Upper lobe of left lung (tissue), 6 donors: ENCODE measurements at regions not wholly inside any gene's neighbourhood (a gene's known extent, or its start where the extent isn't known, plus 50 kb on each side); places are given as distances from the start of the nearest gene placed in this dataset.
A peak's percentile ranks its signal among the peaks of the same experiment; 100 is the strongest.

Source experiments
- ATAC-seq, 2 donors: fragments of 200-7000 bp; cut with Tn5 transposase; one replicate each; pipeline ENCODE4 v1.9.1; 2022; ENCODE audit warnings: mild to moderate bottlenecking in 2 of 2, moderate library complexity in 2 of 2; ENCODE audit not compliant: low FRiP score in 2 of 2
- DNase-seq, 2 donors: peaks; one replicate each; pipeline ENCODE4 v3.0.0-alpha.2; 2019 to 2020
- H3K27ac ChIP-seq, 4 donors: fragments of 200-600 bp; sonication (generic); one replicate each; pipeline ENCODE4 v1.5.1; 2016 to 2019
- H3K27me3 ChIP-seq, 4 donors: fragments of 200-600 bp; sonication (generic); one replicate each; pipeline ENCODE4 v1.5.1; 2017 to 2019
- H3K36me3 ChIP-seq, 4 donors: fragments of 200-600 bp; sonication (generic); one replicate each; pipeline ENCODE4 v1.5.1; 2016 to 2019
- H3K4me1 ChIP-seq, 4 donors: fragments of 200-600 bp; sonication (generic); one replicate each; pipeline ENCODE4 v1.5.1; 2018 to 2019
- H3K4me3 ChIP-seq, 4 donors: fragments of 200-600 bp; sonication (generic); one replicate each; pipeline ENCODE4 v1.5.1; 2017 to 2019; ENCODE audit warnings: mild to moderate bottlenecking in 2 of 4, moderate library complexity in 1 of 4
- H3K9me3 ChIP-seq, 4 donors: fragments of 200-600 bp; sonication (generic); one replicate each; pipeline ENCODE4 v1.5.1; 2018 to 2019
- CTCF ChIP-seq, 6 experiments: fragments of 450-650 bp in 4 of 6; fragments of 200-600 bp in 2 of 6; sonication (generic) in 2 of 6; IDR thresholded peaks; one replicate each; pipeline ENCODE4 v1.5.1; 2016 to 2019; ENCODE audit warnings: antibody characterized with exemption in 6 of 6
- EP300 ChIP-seq, 4 donors: sonication (generic); formaldehyde crosslinking; IDR thresholded peaks; one replicate each; pipeline ENCODE4 v1.5.1; 2017; ENCODE audit warnings: antibody characterized with exemption in 4 of 4, control low read depth in 2 of 4
- POLR2A ChIP-seq, 4 donors: fragments of 450-650 bp; IDR thresholded peaks; one replicate each; pipeline ENCODE4 v1.5.1; 2016 to 2017; ENCODE audit warnings: antibody characterized with exemption in 4 of 4, mild to moderate bottlenecking in 2 of 4
- POLR2AphosphoS5 ChIP-seq, 2 donors: sonication (generic); formaldehyde crosslinking; IDR thresholded peaks; one replicate each; pipeline ENCODE4 v1.5.1; 2017; ENCODE audit warnings: antibody characterized with exemption in 2 of 2
- WGBS, 2 donors: methylation state at CpG; one replicate each; pipeline ENCODE4 v1.1.5; 2017 to 2018; 5-methylcytosine and 5-hydroxymethylcytosine counted together
- donor health status: DM: no; HTN: no; CAD: no; lungs with moderate emphysema.
- donor health status: DM: no; HTN: yes; CAD: no; lungs with severe emphysema.

GRCh38 chr14:31921721-31922120 is 155.4 kb upstream of the ARHGAP5 start:
- Histone ChIP-seq H3K36me3 (no peaks in the 10 kb centered on the region), H3K27me3 (no peaks in the 10 kb centered on the region), H3K4me1 (peaks cover 0 to 2% (median 1%) of the 10 kb centered on the region in 4 donors), H3K9me3 (no peaks in the 10 kb centered on the region), H3K27ac (no peak overlapping the region), H3K4me3 (no peak overlapping the region)
- 92 to 94% methylated on average over 5 of the region's 5 CpGs for WGBS, 2 donors
- no peak for DNase-seq
- no peak for TF ChIP-seq EP300 (IDR thresholded peaks at IDR 0.05)
- TF ChIP-seq POLR2AphosphoS5 (IDR thresholded peaks at IDR 0.05) = no peak
- TF ChIP-seq CTCF (IDR thresholded peaks at IDR 0.05) = no peak
- no peak for TF ChIP-seq POLR2A (IDR thresholded peaks at IDR 0.05)
- no peak for ATAC-seq

- ATAC-seq (peak in 1 of 2 donors; percentile 53), DNase-seq (no peak)
- Histone ChIP-seq H3K27me3 (no peaks in the 10 kb centered on the region), H3K4me3 (no peak overlapping the region), H3K36me3 (no peaks in the 10 kb centered on the region), H3K4me1 (peaks cover 9 to 14% (median 13%) of the 10 kb centered on the region in 4 donors), H3K9me3 (no peaks in the 10 kb centered on the region), H3K27ac (peak overlapping the region; percentile 27 to 73 (median 38))
- TF ChIP-seq EP300 (IDR thresholded peaks at IDR 0.05) (no peak), CTCF (IDR thresholded peaks at IDR 0.05) (peak in 5 of 6 experiments; percentile 26 to 58 (median 45)), POLR2AphosphoS5 (IDR thresholded peaks at IDR 0.05) (no peak), POLR2A (IDR thresholded peaks at IDR 0.05) (no peak)
- 38 to 42% methylated on average over 1 of the region's 1 CpG for WGBS, 2 donors
These were observed 151.0 kb upstream of the ARHGAP5 start for GRCh38 chr14:31926123-31926522.

- Histone ChIP-seq H3K9me3 (no peaks in the 10 kb centered on the region), H3K27me3 (no peaks in the 10 kb centered on the region), H3K4me1 (peaks cover 9 to 14% (median 13%) of the 10 kb centered on the region in 4 donors), H3K36me3 (no peaks in the 10 kb centered on the region), H3K4me3 (no peak overlapping the region), H3K27ac (peak overlapping the region; percentile 27 to 73 (median 50))
- peak in 1 of 2 donors; percentile 20 for ATAC-seq
- 43 to 59% methylated on average over 6 of the region's 6 CpGs for WGBS, 2 donors
- peak in 1 of 2 donors; percentile 12 for DNase-seq
- TF ChIP-seq CTCF (IDR thresholded peaks at IDR 0.05) (no peak), EP300 (IDR thresholded peaks at IDR 0.05) (no peak), POLR2A (IDR thresholded peaks at IDR 0.05) (no peak), POLR2AphosphoS5 (IDR thresholded peaks at IDR 0.05) (no peak)
These were observed 150.3 kb upstream of the ARHGAP5 start for GRCh38 chr14:31926652-31927347.

- Histone ChIP-seq H3K27me3 (no peaks in the 10 kb centered on the region), H3K36me3 (no peaks in the 10 kb centered on the region), H3K27ac (peak overlapping the region; percentile 26 to 73 (median 50)), H3K4me3 (no peak overlapping the region), H3K9me3 (no peaks in the 10 kb centered on the region), H3K4me1 (peaks cover 9 to 14% (median 13%) of the 10 kb centered on the region in 4 donors)
- no peak for DNase-seq
- WGBS, 2 donors = 33 to 42% methylated on average over 6 of the region's 6 CpGs
- TF ChIP-seq POLR2AphosphoS5 (IDR thresholded peaks at IDR 0.05) (no peak), EP300 (IDR thresholded peaks at IDR 0.05) (no peak), CTCF (IDR thresholded peaks at IDR 0.05) (no peak), POLR2A (IDR thresholded peaks at IDR 0.05) (no peak)
- ATAC-seq = peak; percentile 66 to 67
These were observed 149.7 kb upstream of the ARHGAP5 start for GRCh38 chr14:31927348-31927832.
